ENCODE measurements at regions not wholly inside any gene's neighbourhood (a gene's known extent, or its start where the extent isn't known, plus 50 kb on each side); places are given as distances from the start of the nearest gene placed in this dataset.

DNA sequence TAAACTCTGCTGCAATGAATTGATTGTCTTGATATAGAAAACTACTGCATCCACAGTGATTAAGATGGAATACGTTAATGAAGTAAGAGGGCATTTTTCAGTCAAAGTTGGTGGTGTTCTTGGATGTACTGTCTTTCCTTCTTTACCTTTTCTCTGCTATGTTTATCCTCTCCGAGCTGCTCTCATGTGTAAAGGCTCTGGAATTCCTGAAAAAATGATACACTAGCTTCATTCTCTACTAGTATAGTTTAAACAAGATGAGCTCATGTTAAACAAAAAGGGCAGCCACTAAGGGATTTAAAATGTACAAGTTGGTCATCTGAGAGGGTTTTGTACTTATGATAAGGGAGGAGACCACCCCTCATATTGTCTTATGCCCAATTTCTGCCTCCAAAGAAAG, 504.6 kb upstream of the NECTIN3 start:
- no peak for DNase-seq

DNA sequence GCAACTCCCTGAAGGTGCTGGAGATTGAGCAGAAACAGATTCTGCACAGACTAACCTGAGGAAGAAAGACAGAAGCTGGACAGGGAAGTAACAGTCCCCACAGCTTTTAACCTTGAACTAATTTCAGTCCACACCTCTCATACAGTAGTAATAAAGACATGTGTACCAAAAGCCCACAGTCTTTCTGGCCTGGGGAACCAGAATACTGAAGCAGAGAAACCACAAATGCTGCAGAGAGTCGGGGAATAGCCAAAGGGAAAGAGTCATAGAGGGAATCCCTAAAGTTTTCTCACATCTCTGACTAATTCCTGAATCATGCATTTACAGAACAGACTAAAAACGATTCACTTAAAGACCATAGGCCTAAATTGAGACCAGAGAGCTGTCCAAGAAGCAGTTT, 503.4 kb upstream of the NECTIN3 start:
- DNase-seq, result no peak

DNA sequence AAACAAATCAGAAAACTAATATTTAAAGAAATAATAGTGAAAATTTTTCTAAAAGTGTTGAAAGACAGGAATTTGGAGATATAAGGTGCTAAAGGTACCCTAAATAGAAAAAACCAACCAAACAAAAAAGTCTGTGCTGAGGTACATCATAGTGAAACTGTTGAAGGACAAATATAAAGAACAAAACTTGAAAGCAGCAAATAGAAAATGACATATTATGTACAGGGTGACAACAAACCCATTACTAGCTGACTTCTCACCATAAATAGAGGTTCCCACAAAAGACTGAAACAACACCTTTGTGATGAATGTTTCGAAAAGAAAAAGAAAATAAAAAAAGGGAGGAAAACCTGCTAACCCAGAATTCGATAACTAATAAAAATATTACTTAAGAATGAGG, 502.5 kb upstream of the NECTIN3 start:
- DNase-seq, result no peak

DNA sequence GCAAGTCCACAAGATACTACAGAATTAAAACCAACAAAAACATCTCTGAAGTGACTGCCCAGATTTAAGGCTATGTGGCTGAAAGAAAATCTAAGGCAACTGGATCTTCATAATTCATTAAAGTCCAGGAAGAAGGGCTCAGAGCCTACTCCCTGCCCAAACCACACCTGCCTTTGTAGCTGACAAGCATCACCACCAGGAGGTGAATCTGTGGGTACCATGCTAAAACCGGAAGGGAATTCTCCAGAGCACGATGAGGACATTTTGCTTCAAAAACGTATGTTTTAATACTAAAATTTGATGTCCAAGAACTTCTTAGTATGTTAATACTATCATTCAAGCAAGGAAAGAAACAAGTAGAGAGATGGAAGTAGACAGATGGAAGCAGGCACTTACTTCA, 495.9 kb upstream of the NECTIN3 start:
- no peak for DNase-seq

DNA sequence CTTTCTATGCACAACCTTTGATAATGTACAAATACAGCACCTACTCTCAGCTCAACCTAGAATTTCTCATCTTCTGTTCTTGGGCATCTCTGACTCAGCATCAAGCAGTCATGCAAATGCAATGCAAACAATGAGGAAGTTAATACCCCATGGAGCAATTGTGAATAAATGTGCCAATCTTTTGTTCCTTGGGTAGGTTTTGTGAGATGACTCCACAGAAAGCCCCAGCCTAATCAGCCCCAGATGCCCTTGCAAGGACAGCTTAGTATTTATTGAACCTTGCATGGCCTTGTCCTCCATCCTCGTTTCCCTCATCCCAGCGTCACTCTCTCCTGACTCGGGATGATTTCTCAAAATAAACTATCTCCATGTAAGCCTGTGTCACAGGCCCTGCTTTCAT, 494.7 kb upstream of the NECTIN3 start:
- no peak for DNase-seq

DNA sequence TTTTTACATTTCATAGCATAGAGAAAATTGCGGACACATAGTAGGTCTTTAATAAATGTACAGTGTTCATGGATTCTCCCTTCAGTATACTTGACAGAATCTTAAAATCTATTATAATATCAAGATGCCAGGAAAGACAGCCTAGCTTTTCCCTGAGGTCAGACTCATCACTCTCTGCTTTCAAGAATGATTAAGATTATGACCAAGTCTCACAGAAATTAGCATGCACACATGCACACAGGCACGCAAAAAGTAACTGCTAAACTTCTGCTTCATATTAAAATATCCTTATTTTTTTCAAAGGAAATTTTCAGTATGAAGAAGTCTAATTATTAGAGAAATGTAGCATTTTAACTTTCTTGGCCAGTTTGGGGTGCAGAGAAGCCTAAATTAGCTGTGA, 493.8 kb upstream of the NECTIN3 start:
- no peak for DNase-seq

DNA sequence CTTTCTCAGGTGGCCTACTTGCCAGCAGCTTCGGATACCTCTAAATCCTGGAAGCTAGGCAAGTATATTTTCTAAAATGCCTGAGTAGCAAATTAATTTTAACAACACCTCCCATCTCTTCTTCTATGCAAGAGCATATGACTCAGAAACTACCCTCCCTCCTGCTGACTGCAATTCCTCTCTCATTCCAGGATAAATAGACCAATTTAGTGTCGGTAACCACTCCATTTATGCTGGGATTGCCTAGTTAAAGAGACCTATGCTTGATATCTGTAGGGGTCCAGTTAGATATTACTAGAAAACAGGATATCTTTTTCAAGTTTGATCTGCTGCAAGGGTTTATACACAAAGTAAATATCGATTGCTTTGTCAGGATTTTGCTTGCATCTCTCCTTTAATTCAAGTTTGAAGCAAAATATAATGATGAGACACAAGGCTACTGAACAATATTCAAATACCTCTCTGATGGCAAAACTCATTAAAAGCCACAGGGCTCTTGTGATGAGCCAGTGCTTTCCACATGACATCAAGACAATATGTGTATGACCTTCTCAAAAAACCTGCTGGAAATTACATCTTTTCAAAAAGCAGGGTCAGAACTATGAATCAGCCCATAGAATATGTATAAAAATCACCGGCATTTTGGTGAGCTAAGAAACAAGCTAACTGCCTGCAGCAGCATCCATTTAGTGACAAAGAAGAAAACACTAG, 491.6 kb upstream of the NECTIN3 start:
- no peak for DNase-seq

DNA sequence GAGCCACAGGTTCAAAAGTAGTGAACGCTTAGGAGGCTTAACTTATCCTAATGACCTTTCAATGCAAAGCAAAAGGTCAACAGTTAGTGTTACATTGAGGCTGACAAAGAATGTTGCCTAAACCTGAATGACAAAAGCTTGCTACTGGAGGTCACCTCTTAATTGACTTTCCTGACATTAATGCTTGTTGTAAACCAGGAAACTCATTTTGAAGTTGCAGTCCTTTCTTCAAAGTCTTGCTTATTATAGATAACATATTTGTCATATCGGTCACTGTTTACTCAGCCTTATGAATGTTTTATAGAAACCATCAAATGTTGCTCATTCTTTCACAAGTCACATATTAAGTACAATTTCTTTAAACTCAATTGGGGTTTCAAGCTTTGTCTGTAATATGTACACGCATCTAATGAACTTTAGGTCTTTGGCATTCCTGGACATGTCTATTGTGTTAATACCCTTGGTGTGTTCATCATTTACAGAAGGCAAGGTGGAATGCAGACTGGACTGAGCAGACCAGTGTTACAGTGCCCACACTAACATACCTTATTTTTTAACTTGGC, 488.2 kb upstream of the NECTIN3 start:
- DNase-seq, result no peak

DNA sequence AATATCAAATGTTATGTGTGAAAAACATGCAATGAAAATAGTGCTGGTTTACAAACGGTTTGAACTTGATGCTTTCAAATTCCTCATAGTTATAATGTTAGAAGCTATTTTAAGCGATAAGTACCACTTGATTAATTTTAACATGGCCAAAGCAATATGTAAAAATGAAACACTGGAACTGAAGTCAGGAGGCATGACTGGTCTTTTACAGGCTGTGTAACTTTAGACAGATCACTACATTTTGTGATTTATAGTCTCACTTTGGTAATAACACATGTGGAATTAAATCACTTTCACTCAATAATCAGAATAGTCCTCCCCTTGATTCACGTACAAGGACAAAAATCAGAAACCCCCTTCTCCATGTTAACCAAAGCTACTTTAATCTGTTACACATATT, 482.7 kb upstream of the NECTIN3 start:
- no peak for DNase-seq

DNA sequence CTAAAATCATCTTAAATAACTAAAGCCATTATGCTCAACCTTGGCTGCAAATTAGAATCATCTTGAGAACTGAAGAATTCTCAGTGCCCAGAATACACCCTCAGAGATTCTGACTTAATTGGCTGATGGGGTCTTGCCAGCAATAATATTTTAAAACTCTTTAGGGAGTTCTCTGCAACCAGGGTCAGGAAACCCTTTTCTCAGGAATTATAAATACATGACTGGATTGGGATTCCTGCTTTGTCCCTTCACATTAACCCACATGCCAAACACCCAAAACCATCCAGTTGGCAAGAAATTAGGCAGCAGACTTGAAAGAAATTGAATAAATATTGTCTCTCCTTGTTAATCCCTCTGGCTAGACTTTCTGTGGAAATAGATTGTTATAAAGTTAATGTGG, 482.3 kb upstream of the NECTIN3 start:
- no peak for DNase-seq

DNA sequence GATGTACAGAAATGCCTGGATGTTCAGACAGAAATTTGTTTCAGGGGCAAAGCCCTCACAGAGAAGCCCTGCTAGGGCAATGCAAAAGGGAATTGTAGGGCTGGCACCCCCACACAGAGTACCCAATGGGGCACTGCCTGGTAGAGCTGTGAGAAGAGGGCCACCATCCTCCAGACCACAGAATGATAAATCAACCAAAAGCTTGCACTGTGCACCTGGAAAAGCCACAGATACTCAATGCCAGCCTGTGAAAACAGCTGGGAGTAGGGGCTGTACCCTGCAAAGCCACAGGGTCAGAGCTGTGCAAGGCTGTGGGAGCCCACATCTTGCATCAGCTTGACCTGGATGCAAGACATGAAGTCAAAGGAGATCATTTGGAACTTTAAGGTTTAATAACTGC, 477.9 kb upstream of the NECTIN3 start:
- DNase-seq, result no peak

DNA sequence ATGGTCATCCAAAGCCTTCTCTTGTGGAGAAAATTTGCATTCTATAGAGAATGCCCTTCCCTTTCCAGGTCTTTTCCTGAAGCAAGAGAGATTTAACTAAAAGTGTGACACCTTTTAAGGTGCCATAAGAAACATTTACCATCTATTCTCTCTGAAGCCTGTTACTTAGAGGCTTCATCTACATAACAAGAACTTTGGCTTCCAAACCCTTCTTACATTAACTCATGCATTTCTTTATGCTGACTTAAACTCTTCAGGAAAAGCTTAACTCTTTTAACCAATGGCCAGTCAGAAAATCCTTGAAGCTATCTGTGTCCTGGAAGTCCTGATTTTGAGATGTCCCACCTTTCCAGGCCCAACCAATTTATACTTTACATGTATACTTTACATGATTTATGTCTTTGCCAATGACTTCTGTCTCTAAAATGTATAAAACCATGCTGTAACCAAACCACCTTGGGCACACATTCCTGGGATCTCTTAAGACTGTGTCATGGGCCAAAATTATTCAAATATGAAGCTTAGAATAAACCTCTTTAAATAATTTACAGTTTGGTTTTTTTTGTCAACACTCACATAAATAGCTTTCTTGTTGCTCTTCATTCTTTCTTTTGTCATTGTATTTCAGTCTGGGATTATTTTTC, 472.6 kb upstream of the NECTIN3 start:
- DNase-seq, result no peak

DNA sequence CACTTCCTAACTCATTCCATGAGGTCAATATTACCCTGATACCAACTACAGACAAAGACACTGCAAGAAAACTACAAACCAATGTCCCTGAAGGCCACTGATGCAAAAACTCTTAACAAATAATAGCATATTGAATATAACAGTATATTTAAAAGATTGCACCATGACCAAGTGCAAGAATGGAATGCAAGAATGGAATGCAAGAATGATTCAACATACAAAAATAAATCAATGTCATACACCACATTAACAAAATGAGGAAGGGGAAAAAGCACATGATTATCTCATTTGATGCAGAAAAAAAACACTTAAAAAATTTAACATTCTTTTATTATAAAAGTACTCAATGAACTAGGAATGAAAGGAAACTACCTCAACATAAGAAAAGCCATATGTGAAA, 463.1 kb upstream of the NECTIN3 start:
- no peak for DNase-seq

DNA sequence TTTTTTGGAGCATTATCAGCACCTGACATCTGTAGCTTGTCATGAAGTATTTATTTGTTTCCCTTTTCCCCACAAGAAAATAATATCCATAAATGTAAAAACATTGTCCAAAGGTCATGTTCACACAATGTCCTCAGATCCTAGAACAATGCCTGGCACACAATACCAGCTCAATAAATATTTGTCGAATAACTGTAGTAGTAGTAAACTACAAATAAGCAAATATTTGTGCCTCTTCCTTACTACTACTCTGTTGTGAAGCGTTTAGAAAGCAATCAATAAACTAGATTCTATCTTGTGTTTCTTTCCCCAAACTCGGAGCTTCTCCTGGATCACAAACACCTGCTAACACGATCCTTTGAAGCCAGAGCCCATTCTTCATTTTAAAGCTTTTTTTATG, 459.6 kb upstream of the NECTIN3 start:
- no peak for DNase-seq

DNA sequence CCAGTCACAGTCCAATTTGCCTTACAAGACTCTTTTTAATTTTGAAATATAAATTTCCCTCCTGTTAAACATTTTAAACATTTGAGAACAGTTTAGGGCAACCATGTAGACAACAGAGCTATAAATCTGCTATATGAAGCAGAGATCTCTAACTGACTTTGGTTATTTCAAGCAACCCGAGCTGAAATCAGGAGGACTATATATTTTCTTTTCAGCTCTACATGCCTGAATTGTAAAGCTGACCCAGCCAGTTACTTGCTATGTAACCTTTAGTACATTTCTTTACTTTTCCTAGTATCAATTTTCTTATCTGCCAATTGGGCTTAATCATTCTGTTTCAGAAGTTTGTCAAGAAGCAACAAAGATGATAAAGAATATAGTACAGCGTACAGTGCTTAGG, 457.4 kb upstream of the NECTIN3 start:
- DNase-seq, result no peak

DNA sequence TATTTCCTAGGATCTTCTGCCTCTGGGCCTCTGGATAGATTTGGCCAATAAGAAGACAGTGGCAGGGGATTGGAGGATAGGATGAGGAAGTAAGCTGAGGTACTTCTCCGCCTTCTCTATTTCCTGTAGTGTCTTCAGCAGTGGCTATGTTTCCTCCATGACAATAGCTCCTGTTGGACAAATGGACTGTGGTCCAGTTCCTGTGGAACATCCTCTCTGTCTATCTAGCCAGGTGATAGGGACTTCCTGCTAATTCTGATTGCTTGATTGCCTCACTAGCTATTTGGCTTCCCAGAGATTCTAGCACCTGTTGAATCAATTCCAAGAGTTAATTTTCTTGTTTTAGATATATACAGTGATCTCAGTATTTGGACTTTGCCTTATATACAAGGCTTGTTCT, 456.2 kb upstream of the NECTIN3 start:
- DNase-seq, result no peak

DNA sequence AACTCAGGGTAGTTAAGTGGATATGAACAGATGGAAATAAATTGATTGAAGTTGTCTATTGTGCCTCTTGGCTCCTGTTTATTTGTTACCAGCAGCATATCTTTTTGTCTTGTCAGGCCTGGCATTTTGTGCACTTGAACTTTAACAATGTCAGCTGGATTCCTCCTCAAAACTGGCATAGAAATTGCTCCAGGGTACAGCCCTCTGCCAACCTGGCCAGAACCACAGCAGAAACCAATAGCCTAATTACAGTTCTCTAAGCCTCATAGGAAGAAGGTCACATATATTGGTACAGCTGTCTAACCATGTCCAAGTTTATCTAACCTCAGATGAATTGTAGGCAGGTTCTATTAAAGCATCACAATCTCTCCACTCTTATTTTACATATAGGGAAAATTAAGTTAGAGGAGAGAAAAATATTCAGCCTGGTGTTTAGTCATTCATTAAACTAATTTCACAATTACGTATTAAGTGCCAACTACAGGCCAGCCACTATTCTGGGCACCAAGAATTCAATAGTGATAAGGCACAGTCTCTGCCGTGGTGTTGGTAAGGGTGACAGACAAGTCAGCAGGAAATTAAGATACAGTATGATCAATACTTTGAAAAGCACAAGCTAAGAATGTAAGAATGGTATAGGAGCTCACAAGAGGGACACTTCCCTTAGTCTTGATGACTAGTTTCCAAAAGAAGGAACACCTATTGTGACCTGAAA, 452.9 kb upstream of the NECTIN3 start:
- DNase-seq, result no peak

DNA sequence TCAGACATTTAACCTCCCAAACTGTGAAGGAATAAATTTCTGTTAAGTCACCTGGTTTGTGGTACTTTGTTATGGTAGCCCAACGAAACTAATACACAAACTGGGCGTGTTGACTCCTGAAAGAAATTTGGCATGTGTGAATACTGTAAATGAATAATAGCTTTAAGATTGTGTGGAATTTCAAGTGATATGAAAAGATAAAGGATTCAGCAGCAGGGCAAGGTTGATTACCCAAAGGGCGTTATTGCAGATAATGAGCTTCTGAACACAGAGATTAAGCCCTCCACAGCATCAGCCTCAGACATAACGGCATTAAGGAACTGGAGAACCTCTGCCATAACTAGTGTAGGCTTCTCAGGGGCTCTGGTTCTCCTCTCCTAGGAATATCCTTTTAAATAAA, 451.5 kb upstream of the NECTIN3 start:
- DNase-seq, result no peak

DNA sequence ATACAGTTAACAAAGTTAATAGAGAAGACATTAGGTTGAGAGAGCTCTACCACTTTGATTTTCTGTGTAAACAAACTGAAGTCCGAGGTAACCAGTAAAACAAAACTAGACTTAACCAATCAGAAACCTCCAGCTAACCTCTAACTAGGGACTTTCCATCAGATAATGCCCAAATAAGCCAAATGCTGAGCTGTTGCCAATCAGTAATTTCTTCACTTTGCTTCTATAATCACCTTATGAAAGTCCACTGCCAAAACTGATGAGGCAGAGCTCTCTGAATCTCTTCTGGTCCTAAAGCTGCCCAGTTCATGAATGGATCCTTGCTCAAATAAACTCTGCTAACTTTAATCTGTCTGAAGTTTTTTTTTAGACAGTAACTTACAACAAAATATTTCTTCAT, 448.0 kb upstream of the NECTIN3 start:
- no peak for DNase-seq

DNA sequence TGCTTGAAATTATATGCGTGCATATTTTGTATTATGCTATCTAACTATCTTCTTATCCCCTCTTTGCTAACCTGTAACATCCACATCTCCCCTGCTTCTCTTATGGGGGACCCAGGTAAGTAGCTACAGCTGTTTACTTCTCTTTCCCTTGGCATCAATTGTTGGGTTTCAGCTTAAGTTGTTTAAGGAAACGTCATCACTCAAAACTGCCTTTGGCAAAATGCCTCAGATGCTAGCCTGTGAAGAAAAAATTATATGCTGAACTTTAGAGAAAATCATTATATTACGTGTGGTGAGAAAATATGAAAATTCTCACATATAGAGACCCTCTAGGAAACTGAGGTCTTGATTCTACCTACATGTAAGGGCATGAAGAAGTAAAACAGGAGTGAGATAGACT, 447.0 kb upstream of the NECTIN3 start:
- no peak for DNase-seq

DNA sequence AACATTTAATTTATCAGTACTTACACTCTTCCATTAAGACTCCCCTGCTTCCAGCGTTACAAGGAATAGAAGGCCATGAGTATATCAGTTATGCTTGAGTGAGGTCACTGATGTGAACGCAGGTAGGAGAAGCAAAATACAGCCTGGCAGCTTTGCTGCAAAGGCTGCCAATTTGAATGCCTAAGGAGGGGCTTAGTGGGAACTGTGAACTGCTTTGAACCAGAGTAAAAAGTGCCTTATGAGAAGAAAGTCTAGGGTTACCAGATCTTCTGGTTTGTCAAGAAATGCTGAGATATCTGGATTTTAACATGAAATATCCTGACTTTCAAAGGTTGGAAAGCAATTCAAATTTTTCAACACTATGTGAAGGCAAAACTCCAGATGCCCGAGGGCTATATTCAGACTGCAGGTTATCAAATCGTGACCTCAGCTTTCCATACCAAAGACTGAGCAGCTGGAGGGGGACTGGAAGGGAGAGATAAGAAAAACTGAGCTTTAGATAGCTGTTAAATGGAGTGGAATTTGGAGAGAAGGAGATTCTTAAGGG, 446.3 kb upstream of the NECTIN3 start:
- DNase-seq, result no peak

DNA sequence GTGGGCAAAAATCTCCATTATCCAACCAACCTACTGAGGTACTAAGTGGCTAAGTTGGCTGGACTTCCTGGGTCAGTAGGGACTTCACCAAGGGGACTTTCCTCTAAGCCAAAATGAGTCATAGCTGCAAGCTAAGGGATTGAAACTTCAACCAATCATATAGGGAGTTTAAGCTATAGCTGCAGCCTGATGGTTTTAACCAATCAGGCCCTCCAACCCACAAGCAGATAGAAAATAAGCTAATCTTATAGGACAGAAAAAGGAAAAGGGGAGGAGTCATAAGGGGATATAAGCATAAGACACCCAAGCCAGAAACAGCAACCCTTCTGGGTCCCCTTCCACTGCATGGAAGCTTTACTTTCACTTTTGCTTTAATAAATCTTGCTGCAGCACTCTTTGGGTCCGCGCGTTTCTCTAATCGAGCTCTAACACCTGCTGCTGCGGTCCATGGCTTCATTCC, 444.9 kb upstream of the NECTIN3 start:
- DNase-seq, result peak; percentile 21

DNA sequence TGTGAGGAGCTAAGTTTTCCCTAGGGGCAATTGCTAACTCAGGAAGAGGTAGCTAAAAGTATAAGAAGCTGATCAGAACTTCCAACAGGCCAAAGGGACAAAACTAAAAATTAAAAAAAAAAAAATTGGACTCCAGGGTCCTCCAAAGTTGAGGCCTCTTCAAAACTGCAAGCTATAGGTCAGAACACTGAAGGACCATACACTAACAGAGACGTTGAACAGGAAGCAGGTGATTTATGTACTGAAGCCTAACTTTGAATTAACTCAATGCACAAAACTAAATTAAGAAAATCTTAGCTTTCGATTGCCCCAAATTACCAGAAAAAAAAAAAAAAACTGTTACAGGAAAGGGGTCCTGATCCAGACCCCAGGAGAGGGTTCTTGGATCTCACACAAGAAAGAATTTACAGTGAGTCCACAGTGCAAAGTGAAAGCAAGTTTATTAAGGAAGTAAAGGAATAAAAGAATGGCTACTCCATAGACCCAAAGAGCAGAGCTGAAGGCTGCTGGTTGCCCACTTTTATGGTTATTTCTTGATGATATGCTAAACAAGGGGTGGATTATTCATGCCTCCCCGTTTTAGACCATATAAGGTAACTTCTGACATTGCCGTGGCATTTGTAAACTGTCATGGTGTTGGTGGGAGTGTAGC, 442.8 kb upstream of the NECTIN3 start:
- no peak for DNase-seq
